Progenitor cell of endocrine pancreas (in vitro differentiated cells): ENCODE measurements at regions not wholly inside any gene's neighbourhood (a gene's known extent, or its start where the extent isn't known, plus 50 kb on each side); places are given as distances from the start of the nearest gene placed in this dataset.
A peak's percentile ranks its signal among the peaks of the same experiment; 100 is the strongest.

Source experiments
- DNase-seq: peaks from one replicate; pipeline ENCODE4 v3.0.0; 2021; ENCODE audit warnings: low spot score; ENCODE audit not compliant: unreplicated experiment
- H3K27ac Mint-ChIP-seq: 2 replicates; pipeline ENCODE4 v1.8.0; 2021; ENCODE audit warnings: mild to moderate bottlenecking, moderate library complexity, mixed read lengths
- H3K27me3 Mint-ChIP-seq: 2 replicates; pipeline ENCODE4 v1.8.0; 2021; ENCODE audit warnings: mixed read lengths
- H3K36me3 Mint-ChIP-seq: 2 replicates; pipeline ENCODE4 v1.8.0; 2022; ENCODE audit warnings: mixed read lengths; ENCODE audit not compliant: insufficient read depth
- H3K4me1 Mint-ChIP-seq: 2 replicates; pipeline ENCODE4 v1.8.0; 2021; ENCODE audit warnings: low read depth, mixed read lengths
- H3K4me3 Mint-ChIP-seq: 2 replicates; pipeline ENCODE4 v1.8.0; 2021; ENCODE audit warnings: low read depth, mild to moderate bottlenecking, moderate library complexity, mixed read lengths
- H3K9me3 Mint-ChIP-seq: 2 replicates; pipeline ENCODE4 v1.8.0; 2021; ENCODE audit warnings: low read depth, mixed read lengths
- TF ChIP-seq, protein P1 (sequence below): fragments of 200-600 bp; sonication (generic); IDR thresholded peaks from one replicate; pipeline ENCODE4 v1.5.0; 2021; ENCODE audit warnings: antibody characterized with exemption, mild to moderate bottlenecking; ENCODE audit not compliant: unreplicated experiment

DNA sequence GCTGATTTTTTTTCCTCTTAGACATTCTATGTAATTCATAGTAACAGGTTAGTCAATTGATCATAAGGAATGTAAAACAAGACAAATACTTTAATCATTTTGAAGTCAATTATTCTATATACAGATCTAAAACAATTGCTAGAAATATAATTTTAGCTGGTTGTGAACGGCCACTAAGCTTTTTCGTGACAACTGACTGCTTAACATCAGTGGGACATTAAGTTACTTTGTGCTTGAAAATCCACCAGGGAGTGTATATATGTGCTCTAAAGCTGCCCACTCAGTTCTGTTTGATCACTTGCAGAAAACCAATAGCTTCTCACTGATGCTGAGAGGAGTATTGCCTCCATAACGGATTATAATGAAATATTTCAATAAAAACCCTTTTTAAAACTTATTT lies 370.2 kb upstream of the CCNH start:
- H3K27ac Mint-ChIP-seq, result no peak overlapping the region

GRCh38 chr5:87781976-87782375 lies 369.2 kb upstream of the CCNH start:
- TF ChIP-seq, protein P1, sequence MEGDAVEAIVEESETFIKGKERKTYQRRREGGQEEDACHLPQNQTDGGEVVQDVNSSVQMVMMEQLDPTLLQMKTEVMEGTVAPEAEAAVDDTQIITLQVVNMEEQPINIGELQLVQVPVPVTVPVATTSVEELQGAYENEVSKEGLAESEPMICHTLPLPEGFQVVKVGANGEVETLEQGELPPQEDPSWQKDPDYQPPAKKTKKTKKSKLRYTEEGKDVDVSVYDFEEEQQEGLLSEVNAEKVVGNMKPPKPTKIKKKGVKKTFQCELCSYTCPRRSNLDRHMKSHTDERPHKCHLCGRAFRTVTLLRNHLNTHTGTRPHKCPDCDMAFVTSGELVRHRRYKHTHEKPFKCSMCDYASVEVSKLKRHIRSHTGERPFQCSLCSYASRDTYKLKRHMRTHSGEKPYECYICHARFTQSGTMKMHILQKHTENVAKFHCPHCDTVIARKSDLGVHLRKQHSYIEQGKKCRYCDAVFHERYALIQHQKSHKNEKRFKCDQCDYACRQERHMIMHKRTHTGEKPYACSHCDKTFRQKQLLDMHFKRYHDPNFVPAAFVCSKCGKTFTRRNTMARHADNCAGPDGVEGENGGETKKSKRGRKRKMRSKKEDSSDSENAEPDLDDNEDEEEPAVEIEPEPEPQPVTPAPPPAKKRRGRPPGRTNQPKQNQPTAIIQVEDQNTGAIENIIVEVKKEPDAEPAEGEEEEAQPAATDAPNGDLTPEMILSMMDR, result no peak
- no peak overlapping the region for H3K27ac Mint-ChIP-seq
- H3K9me3 Mint-ChIP-seq, result no peaks in the 10 kb centered on the region
- no peak overlapping the region for H3K4me3 Mint-ChIP-seq
- DNase-seq, result no peak
- H3K4me1 Mint-ChIP-seq, result peaks cover 2% of the 10 kb centered on the region
- no peaks in the 10 kb centered on the region for H3K36me3 Mint-ChIP-seq
- peaks cover 38% of the 10 kb centered on the region for H3K27me3 Mint-ChIP-seq

More for the DNA sequence above, 370.2 kb upstream of the CCNH start:
- Mint-ChIP-seq H3K9me3 (no peaks in the 10 kb centered on the region), H3K36me3 (no peaks in the 10 kb centered on the region), H3K4me1 (peaks cover 4% of the 10 kb centered on the region), H3K4me3 (no peak overlapping the region), H3K27me3 (peaks cover 34% of the 10 kb centered on the region)
- DNase-seq, result no peak
- TF ChIP-seq, protein P1, result no peak

DNA sequence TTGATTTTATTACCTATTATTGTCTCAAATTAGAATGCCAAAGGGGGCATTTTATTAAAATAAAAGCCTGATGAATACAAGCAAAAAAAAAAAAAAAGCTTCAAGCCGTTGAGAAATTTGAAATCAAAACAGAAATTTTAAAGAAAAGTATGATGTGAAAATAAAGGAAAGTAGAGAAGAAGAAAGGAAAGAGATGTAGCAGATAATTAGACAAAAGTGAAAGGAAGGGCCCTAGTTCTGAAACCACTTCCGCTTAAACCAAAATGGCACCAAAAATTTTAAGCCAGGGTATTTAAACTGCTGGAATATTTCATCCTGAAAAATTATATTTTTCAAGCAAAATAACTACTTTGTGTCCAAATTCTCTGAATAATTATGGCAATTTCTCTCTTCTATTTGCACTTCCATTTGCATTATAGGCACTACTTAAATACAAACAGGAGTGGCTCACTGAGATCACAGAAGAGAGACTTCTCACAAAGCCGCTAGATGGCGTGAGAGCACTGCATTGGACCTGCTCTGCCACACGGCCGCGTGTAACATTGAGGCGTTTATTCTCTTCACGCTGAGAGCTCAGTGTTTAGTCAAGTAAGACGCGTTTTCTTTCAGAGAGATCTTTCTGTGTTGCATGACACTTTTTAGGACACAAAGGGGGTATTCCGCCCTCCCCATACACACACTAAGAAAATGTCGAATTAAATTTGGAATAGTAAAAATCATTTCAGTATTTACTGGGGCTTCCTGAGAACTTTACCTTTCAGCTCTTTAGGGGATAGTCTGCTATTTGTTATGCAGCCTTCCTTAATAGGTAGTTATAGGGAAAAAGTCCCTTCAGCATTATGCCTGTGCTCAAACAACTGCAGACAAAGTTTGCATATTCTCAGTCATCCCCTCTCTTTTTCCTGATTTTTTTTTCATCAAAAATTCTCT lies 368.4 kb upstream of the CCNH start:
- Mint-ChIP-seq H3K9me3 (no peaks in the 10 kb centered on the region), H3K4me1 (peaks cover 2% of the 10 kb centered on the region), H3K27ac (no peak overlapping the region), H3K36me3 (no peaks in the 10 kb centered on the region), H3K27me3 (peaks cover 41% of the 10 kb centered on the region), H3K4me3 (no peak overlapping the region)
- DNase-seq, result peak; percentile 62
- TF ChIP-seq, protein P1, result peak; percentile 96

DNA sequence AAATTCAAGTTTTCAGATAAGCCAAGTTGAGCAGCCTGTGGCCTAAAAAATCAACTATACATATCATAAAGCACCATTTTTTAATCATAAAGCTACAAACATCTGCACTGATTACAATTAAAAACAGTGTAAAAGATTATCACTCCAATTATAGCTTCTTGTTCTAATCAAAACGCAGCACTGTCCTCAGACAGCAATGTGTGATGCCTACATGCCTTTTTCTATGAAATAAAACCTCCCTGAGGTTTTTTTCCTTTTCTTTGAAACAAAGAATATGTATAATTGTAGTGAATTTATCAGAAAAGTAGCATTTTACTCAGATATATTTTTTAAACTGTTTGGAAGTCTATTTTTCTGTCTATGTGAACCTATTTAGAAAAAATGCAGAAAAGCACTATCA lies 366.1 kb upstream of the CCNH start:
- no peak overlapping the region for H3K27ac Mint-ChIP-seq
- TF ChIP-seq, protein P1, result no peak
- H3K4me1 Mint-ChIP-seq, result peaks cover 2% of the 10 kb centered on the region
- no peak for DNase-seq
- no peaks in the 10 kb centered on the region for H3K36me3 Mint-ChIP-seq
- H3K4me3 Mint-ChIP-seq, result no peak overlapping the region
- H3K27me3 Mint-ChIP-seq, result peaks cover 32% of the 10 kb centered on the region
- H3K9me3 Mint-ChIP-seq, result no peaks in the 10 kb centered on the region

- Mint-ChIP-seq H3K27me3 (peaks cover 31% of the 10 kb centered on the region), H3K9me3 (no peaks in the 10 kb centered on the region), H3K4me3 (no peak overlapping the region), H3K4me1 (peaks cover 2% of the 10 kb centered on the region), H3K36me3 (no peaks in the 10 kb centered on the region), H3K27ac (no peak overlapping the region)
- TF ChIP-seq, protein P1, result no peak
- DNase-seq, result no peak
Measured at GRCh38 chr5:87777877-87778276, 365.1 kb upstream of the CCNH start.
